ENCODE measurements at regions not wholly inside any gene's neighbourhood (a gene's known extent, or its start where the extent isn't known, plus 50 kb on each side); places are given as distances from the start of the nearest gene placed in this dataset.

DNA sequence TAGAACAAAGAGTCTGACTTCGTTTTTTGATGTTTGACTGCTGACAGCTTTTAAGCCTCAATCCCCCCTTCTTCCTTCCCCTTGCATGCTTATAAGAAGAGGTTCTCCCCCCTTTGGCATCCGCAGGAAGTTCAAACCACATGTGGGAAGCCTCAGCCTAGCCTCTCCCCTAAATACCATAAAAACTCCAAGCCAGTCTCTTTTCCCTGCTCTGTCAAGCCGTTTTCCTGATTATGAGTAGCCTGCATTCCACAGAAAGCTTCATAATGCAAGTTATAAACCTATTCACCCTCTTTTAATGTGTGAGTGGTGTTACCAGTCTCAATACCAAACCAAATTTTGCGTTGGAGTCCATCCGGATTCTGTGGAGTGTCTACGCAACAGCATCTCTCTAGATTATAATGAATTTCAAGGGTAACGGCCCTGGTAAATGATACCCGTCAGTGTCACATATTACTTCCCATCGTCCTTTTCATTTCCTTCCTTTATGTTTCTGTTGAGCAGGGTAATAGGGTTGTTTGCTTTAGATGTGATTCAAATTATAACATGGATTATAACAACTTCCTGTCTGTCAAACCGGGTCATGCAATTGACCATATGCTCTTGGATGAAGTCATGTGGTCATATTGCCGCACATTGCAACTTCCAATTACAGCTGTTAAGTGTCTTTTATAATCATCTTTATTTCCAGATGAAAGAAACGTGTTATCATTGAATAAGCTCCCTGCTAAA, 717.5 kb downstream of the RWDD3 start:
- Histone ChIP-seq H3K4me3 (no peak overlapping the region), H3K9me3 (no peaks in the 10 kb centered on the region), H3K27ac (no peak overlapping the region), H3K27me3 (no peaks in the 10 kb centered on the region), H3K4me1 (peaks cover 0 to 13% (median 0%) of the 10 kb centered on the region in 3 donors), H3K36me3 (no peaks in the 10 kb centered on the region)
- intact Hi-C loops (cut with DNase I), result no loop called here
- no peak for TF ChIP-seq POLR2A (IDR thresholded peaks at IDR 0.05)
- TF ChIP-seq, protein P1, sequence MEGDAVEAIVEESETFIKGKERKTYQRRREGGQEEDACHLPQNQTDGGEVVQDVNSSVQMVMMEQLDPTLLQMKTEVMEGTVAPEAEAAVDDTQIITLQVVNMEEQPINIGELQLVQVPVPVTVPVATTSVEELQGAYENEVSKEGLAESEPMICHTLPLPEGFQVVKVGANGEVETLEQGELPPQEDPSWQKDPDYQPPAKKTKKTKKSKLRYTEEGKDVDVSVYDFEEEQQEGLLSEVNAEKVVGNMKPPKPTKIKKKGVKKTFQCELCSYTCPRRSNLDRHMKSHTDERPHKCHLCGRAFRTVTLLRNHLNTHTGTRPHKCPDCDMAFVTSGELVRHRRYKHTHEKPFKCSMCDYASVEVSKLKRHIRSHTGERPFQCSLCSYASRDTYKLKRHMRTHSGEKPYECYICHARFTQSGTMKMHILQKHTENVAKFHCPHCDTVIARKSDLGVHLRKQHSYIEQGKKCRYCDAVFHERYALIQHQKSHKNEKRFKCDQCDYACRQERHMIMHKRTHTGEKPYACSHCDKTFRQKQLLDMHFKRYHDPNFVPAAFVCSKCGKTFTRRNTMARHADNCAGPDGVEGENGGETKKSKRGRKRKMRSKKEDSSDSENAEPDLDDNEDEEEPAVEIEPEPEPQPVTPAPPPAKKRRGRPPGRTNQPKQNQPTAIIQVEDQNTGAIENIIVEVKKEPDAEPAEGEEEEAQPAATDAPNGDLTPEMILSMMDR (IDR thresholded peaks at IDR 0.05), result no peak
- no peak for DNase-seq
- WGBS, 2 donors, result 58 to 61% methylated on average over 12 of the region's 12 CpGs

DNA sequence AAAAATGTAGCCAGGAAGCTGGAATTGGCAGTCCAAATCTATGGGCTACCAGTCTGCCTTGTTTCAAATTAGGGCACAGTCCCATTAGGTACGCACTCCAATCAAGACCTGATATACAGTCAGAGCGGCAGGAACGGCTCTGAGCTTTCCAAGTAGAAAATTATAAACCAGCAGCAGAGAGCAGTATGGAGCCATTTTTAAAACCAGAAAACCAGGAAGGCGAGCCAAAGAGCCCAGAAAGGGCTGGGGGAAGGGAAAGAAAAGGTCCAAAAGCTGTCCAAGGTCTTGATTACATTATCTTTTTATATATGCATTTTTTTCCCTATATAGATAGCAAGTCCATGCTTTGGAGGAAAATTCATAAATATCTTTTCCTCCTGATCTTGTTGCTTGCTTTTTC, 719.0 kb downstream of the RWDD3 start:
- intact Hi-C loops (cut with DNase I), result no loop called here
- H3K27ac ChIP-seq, result no peak overlapping the region
- H3K9me3 ChIP-seq, result no peaks in the 10 kb centered on the region
- H3K27me3 ChIP-seq, result no peaks in the 10 kb centered on the region
- TF ChIP-seq, protein P1 (IDR thresholded peaks at IDR 0.05), result peak in 4 of 6 experiments; percentile 17 to 55 (median 29)
- no peak for TF ChIP-seq POLR2A (IDR thresholded peaks at IDR 0.05)
- DNase-seq, result no peak
- no peak overlapping the region for H3K4me3 ChIP-seq
- H3K36me3 ChIP-seq, result no peaks in the 10 kb centered on the region
- 8 to 12% methylated on average over 4 of the region's 4 CpGs for WGBS, 2 donors
- H3K4me1 ChIP-seq, result peaks cover 0 to 13% (median 0%) of the 10 kb centered on the region in 3 donors

DNA sequence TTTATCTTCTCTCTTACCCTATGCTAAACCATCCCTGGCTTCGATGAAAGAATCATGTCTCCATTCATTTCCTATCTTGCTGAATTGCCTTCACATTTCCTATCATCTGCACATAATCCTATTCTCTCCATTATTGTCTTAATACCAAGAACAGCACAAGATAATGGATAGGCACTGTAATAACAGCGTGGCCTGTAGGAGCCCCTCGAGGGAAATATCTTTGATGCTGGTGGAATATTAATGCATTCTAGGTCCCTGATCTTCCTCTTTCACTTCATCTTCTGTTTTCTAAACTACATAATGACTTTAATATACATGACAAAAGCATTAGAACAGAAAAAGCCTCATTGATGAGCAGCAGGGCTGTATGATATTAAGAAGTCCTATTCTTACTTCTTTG, 720.6 kb downstream of the RWDD3 start:
- 69 to 88% methylated on average over 3 of the region's 3 CpGs for WGBS, 2 donors
- no peaks in the 10 kb centered on the region for H3K36me3 ChIP-seq
- no peaks in the 10 kb centered on the region for H3K27me3 ChIP-seq
- intact Hi-C loops (cut with DNase I), result no loop called here
- no peak for TF ChIP-seq POLR2A (IDR thresholded peaks at IDR 0.05)
- TF ChIP-seq, protein P1 (IDR thresholded peaks at IDR 0.05), result no peak
- DNase-seq, result no peak
- peaks cover 0 to 5% (median 0%) of the 10 kb centered on the region in 3 donors for H3K9me3 ChIP-seq
- H3K27ac ChIP-seq, result no peak overlapping the region
- H3K4me1 ChIP-seq, result peaks cover 0 to 13% (median 0%) of the 10 kb centered on the region in 3 donors
- no peak overlapping the region for H3K4me3 ChIP-seq

DNA sequence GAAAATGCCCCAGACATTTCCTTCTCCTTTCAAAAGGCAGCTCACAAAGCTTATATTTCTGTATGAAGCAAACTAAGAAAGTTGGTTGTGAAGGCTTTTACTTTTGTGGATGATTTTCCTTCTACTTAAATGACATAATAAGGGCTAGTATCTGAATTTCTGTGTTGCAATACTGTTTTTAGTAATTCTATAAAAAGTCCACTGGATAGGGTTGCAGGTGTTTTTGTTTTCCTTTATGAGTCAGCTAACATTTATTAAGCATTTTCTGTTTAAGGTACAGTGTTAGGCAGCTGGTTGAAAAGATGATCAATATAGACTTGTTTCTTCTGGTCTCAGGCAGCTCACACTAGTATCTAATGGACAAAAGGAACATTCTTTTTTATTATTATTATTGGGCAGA, 722.2 kb downstream of the RWDD3 start:
- no peak overlapping the region for H3K27ac ChIP-seq
- no peak overlapping the region for H3K4me3 ChIP-seq
- TF ChIP-seq POLR2A (IDR thresholded peaks at IDR 0.05), result no peak
- TF ChIP-seq, protein P1 (IDR thresholded peaks at IDR 0.05), result no peak
- H3K27me3 ChIP-seq, result no peaks in the 10 kb centered on the region
- peaks cover 0 to 13% (median 0%) of the 10 kb centered on the region in 3 donors for H3K4me1 ChIP-seq
- no peaks in the 10 kb centered on the region for H3K36me3 ChIP-seq
- peaks cover 0 to 6% (median 0%) of the 10 kb centered on the region in 3 donors for H3K9me3 ChIP-seq
- intact Hi-C loops (cut with DNase I), result no loop called here
- DNase-seq, result no peak

DNA sequence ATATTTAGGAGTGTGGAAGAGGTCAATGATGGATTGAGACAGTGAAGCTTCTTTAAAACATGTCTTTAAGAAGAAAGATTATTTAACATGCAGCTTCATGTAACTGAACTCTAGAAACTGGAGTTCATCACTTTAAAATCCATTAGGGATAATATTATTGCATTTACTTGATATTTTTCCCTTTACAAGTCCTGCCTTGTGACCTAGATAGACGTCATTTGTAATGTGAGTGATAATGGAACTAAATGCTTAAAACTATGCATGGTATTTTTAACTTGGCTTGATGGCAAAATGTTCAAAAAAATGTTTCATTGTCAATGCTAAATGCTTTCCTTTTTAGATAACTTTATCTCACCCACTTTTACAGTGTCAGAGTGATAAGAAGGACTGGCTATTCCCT, 723.7 kb downstream of the RWDD3 start:
- intact Hi-C loops (cut with DNase I), result no loop called here
- 10 to 29% methylated on average over 1 of the region's 1 CpG for WGBS, 2 donors
- Histone ChIP-seq H3K4me1 (peaks cover 0 to 12% (median 0%) of the 10 kb centered on the region in 3 donors), H3K27ac (no peak overlapping the region), H3K36me3 (no peaks in the 10 kb centered on the region), H3K27me3 (no peaks in the 10 kb centered on the region), H3K9me3 (peaks cover 0 to 6% (median 0%) of the 10 kb centered on the region in 3 donors), H3K4me3 (no peak overlapping the region)
- DNase-seq, result no peak
- TF ChIP-seq, protein P1 (IDR thresholded peaks at IDR 0.05), result no peak
- no peak for TF ChIP-seq POLR2A (IDR thresholded peaks at IDR 0.05)
